Glutamatergic neuron (in vitro differentiated cells): ENCODE measurements at regions not wholly inside any gene's neighbourhood (a gene's known extent, or its start where the extent isn't known, plus 50 kb on each side); places are given as distances from the start of the nearest gene placed in this dataset.

Experiments
- DNase-seq: peaks from one replicate; pipeline ENCODE4 v3.0.0; 2022
- H3K27ac Mint-ChIP-seq: one replicate; pipeline ENCODE4 v1.8.0; 2020; ENCODE audit warnings: mild to moderate bottlenecking, mixed read lengths, inconsistent platforms; ENCODE audit not compliant: unreplicated experiment
- H3K27me3 Mint-ChIP-seq: one replicate; pipeline ENCODE4 v1.8.0; 2020; ENCODE audit warnings: mild to moderate bottlenecking, moderate library complexity, mixed read lengths, inconsistent platforms; ENCODE audit not compliant: unreplicated experiment
- H3K36me3 Mint-ChIP-seq: one replicate; pipeline ENCODE4 v1.8.0; 2020; ENCODE audit warnings: mild to moderate bottlenecking, mixed read lengths, inconsistent platforms; ENCODE audit not compliant: unreplicated experiment
- H3K4me1 Mint-ChIP-seq: one replicate; pipeline ENCODE4 v1.8.0; 2020; ENCODE audit warnings: mild to moderate bottlenecking, low read depth, mixed read lengths, inconsistent platforms; ENCODE audit not compliant: unreplicated experiment
- H3K4me3 Mint-ChIP-seq: one replicate; pipeline ENCODE4 v1.8.0; 2020; ENCODE audit warnings: mild to moderate bottlenecking, mixed read lengths, inconsistent platforms; ENCODE audit not compliant: unreplicated experiment
- H3K9me3 Mint-ChIP-seq: one replicate; pipeline ENCODE4 v1.8.0; 2020; ENCODE audit warnings: mild to moderate bottlenecking, moderate library complexity, mixed read lengths, inconsistent platforms; ENCODE audit not compliant: unreplicated experiment
- TF ChIP-seq, protein P1 (sequence below): fragments of 200-600 bp; sonication (generic); IDR thresholded peaks from one replicate; pipeline ENCODE4 v1.5.0; 2021; ENCODE audit not compliant: partially characterized antibody, unreplicated experiment

DNA sequence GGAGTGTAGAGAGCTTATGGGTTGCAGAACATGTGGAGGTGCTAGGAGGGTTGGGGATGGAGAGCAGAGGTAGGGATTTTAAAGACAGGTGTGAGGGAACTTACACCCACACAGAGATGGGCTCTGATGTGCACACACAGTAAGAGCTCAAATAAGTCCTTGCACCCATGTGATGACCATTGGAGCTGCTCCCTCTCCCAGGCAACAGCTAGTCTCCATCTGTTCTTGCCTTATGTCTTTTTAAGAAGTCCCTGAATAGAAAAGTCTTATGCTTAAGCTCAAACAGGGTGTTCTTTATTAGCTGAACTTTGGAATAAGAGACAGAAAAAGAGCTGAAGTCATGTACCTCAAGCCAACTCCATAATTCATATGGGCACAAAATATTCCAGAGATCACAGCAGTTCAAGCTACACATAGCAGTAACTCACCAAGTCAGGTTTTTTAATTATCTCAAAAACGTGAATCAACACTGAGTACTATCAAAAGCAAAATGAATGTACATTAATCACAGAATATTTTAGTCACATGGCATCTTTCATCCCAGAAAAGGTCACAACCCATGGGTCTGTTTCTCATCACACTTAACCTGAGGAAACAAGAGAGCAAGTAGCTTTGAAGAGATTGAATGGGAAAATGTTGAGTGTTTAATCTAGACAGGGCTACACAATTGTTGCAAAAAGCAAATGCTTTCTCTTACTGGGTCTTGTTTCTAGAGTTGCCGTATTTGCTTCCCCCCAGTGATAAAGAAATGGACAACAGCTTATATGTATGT, 1513.6 kb upstream of the SEL1L start:
- no peaks in the 10 kb centered on the region for H3K27me3 Mint-ChIP-seq
- H3K27ac Mint-ChIP-seq: no peak overlapping the region
- H3K4me3 Mint-ChIP-seq: no peak overlapping the region
- no peaks in the 10 kb centered on the region for H3K36me3 Mint-ChIP-seq
- TF ChIP-seq, protein P1, sequence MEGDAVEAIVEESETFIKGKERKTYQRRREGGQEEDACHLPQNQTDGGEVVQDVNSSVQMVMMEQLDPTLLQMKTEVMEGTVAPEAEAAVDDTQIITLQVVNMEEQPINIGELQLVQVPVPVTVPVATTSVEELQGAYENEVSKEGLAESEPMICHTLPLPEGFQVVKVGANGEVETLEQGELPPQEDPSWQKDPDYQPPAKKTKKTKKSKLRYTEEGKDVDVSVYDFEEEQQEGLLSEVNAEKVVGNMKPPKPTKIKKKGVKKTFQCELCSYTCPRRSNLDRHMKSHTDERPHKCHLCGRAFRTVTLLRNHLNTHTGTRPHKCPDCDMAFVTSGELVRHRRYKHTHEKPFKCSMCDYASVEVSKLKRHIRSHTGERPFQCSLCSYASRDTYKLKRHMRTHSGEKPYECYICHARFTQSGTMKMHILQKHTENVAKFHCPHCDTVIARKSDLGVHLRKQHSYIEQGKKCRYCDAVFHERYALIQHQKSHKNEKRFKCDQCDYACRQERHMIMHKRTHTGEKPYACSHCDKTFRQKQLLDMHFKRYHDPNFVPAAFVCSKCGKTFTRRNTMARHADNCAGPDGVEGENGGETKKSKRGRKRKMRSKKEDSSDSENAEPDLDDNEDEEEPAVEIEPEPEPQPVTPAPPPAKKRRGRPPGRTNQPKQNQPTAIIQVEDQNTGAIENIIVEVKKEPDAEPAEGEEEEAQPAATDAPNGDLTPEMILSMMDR: no peak
- no peak for DNase-seq
- peaks cover 2% of the 10 kb centered on the region for H3K4me1 Mint-ChIP-seq
- no peaks in the 10 kb centered on the region for H3K9me3 Mint-ChIP-seq

DNA sequence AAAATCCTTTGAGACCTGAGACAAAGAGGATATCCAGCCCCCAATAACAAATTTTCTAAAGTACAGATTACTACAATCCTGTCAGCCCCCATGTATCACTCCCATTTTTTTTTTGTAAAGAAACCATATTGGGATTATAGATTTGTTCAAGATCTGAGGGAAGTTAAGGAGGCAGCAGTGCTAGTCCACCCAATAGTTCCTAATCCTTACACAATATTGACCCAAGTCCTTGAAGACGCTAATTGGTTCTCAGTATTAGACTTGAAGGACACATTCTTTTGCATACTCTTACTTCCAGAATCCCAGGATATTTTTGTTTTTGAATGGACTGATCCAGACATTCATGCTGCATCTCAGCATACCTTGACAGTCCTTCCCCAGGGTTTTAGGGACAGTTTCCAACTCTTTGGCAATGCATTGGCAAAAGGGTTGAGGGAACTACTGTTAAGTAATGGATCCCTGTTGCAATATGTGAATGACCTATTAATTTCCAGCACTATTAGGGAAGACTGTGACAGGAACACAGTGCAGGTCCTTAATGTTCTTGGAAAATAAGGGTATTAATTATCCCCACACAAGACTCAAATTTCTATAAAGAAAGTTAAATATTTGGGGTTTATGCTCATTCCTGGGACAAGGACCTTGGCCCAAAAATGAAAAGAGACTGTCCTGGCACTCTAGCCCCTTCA, 1519.5 kb upstream of the SEL1L start:
- Mint-ChIP-seq H3K27me3 (no peaks in the 10 kb centered on the region), H3K4me3 (no peak overlapping the region), H3K36me3 (no peaks in the 10 kb centered on the region), H3K9me3 (no peaks in the 10 kb centered on the region), H3K27ac (no peak overlapping the region), H3K4me1 (no peaks in the 10 kb centered on the region)
- no peak for DNase-seq
- TF ChIP-seq, protein P1: no peak

DNA sequence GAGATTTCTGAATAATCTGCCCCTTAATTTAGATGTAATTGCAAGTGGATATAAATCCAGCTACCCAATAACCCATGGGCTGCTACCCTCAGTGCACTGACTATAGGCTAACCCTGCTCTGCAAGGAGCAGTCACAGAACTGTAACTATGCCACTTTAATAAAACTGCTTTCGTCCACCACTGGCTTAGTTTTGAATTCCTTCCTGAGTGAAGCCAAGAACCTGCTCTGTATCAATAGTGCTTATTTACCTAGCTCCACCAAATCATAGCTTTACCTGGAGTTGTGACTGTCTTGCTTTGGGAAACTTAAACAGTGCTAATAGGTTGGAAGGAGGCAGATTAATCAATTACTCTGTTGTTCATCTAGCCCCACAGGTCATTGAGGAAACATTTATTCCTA, 1524.4 kb upstream of the SEL1L start:
- TF ChIP-seq, protein P1: no peak
- H3K36me3 Mint-ChIP-seq: no peaks in the 10 kb centered on the region
- H3K4me1 Mint-ChIP-seq: no peaks in the 10 kb centered on the region
- no peaks in the 10 kb centered on the region for H3K27me3 Mint-ChIP-seq
- no peak overlapping the region for H3K27ac Mint-ChIP-seq
- H3K9me3 Mint-ChIP-seq: no peaks in the 10 kb centered on the region
- DNase-seq: no peak
- H3K4me3 Mint-ChIP-seq: no peak overlapping the region

DNA sequence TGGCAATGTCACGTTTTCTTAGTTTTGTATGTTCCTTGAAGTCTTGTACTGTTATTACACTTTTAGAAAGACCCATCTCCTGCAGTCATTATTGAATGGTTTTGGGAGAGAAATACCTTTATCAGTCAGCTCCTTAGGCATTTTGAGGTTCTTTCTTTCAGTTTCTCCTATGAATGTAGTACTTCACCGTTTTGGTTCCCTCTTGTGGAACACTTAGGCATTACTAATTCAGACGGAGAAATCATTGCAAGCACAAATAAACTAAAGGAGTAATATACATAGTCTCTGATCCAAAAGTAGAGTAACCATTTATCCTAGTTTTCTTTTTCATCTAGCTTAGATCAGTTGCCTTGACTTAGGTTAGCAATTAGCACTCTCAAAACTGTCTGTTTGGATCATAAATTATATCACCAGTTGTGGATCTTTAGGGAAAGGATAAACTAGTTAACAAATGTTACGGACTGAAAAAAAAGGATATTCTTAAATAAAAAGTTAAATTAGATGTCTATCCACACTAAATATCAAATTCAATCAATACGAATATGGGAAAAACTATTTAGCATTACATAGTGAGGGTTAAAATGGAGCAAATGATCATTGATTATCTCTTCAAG, 1538.3 kb upstream of the SEL1L start:
- TF ChIP-seq, protein P1: peak; percentile 66
- DNase-seq: no peak
- Mint-ChIP-seq H3K36me3 (no peaks in the 10 kb centered on the region), H3K9me3 (peaks cover 2% of the 10 kb centered on the region), H3K27me3 (no peaks in the 10 kb centered on the region), H3K4me1 (no peaks in the 10 kb centered on the region), H3K27ac (no peak overlapping the region), H3K4me3 (no peak overlapping the region)

DNA sequence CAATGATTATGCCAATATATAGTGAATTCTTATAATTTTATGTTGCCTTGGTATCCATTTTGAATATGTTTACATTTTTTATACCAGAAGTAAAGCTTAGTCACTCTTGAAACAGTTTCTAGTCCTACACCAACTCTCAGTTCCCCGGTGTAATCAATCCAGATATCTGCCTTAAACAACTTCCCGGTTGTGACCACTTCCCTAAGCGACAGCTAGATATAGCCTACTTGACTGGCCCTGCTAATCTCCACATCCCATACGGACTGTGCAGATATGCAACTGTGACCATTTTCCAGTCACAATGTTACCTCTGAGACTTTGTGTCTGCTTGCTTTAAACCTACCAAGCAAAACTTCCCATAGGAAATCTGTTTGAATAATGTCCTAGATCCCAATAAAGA, 1551.5 kb upstream of the SEL1L start:
- TF ChIP-seq, protein P1: no peak
- Mint-ChIP-seq H3K36me3 (no peaks in the 10 kb centered on the region), H3K9me3 (no peaks in the 10 kb centered on the region), H3K27me3 (no peaks in the 10 kb centered on the region), H3K27ac (no peak overlapping the region), H3K4me1 (peaks cover 3% of the 10 kb centered on the region), H3K4me3 (no peak overlapping the region)
- DNase-seq: no peak
